Activated naive CD8-positive, alpha-beta T cell treated with anti-CD3 and anti-CD28 coated beads, Interleukin-2, amount 10 ng/mL, durations not matched to agents 7 days and 5 days (primary cell): ENCODE measurements at regions not wholly inside any gene's neighbourhood (a gene's known extent, or its start where the extent isn't known, plus 50 kb on each side); places are given as distances from the start of the nearest gene placed in this dataset. TPM values are rescaled to one million over a fixed set of nuclear protein-coding genes. Genes with fewer than 3 reads are reported as not detected.

Experiments
- ATAC-seq: fragments of 150-1000 bp; cut with Tn5 transposase; one replicate; pipeline ENCODE4 v1.10.0; 2021; ENCODE audit warnings: low read depth, moderate library complexity
- POLR2A ChIA-PET: fragments of 350-600 bp; sonication (Branson Sonifier 250); formaldehyde crosslinking; loops from one replicate; lab custom pipeline; 2021; ENCODE audit warnings: antibody characterized with exemption; lab: Charles Lee
- DNase-seq: peaks from one replicate; pipeline ENCODE4 v3.0.0; 2021
- H3K27ac Mint-ChIP-seq: one replicate; pipeline ENCODE4 v1.8.0; 2022; ENCODE audit warnings: mild to moderate bottlenecking, mixed read lengths
- H3K27me3 Mint-ChIP-seq: one replicate; pipeline ENCODE4 v1.8.0; 2022; ENCODE audit warnings: mild to moderate bottlenecking, moderate library complexity, mixed read lengths
- H3K36me3 Mint-ChIP-seq: one replicate; pipeline ENCODE4 v1.8.0; 2021; ENCODE audit warnings: mild to moderate bottlenecking, mixed read lengths
- H3K4me1 Mint-ChIP-seq: one replicate; pipeline ENCODE4 v1.8.0; 2021; ENCODE audit warnings: mixed read lengths
- H3K4me3 Mint-ChIP-seq: one replicate; pipeline ENCODE4 v1.8.0; 2022; ENCODE audit warnings: mild to moderate bottlenecking, moderate library complexity, mixed read lengths
- H3K9me3 Mint-ChIP-seq: one replicate; pipeline ENCODE4 v1.8.0; 2021; ENCODE audit warnings: mixed read lengths
- microRNA-seq: library from miRNA; unstranded; fragments of <30 nt; microRNA quantifications from one replicate; pipeline ENCODE4 v1.2.0, GENCODE V29; 2022

- no peaks in the 10 kb centered on the region for H3K36me3 Mint-ChIP-seq
- no peaks in the 10 kb centered on the region for H3K4me1 Mint-ChIP-seq
- POLR2A ChIA-PET, result no interaction called here
- no peaks in the 10 kb centered on the region for H3K27me3 Mint-ChIP-seq
- no peak overlapping the region for H3K27ac Mint-ChIP-seq
- DNase-seq, result no peak
- no peak overlapping the region for H3K4me3 Mint-ChIP-seq
- no peak for ATAC-seq
- H3K9me3 Mint-ChIP-seq, result no peaks in the 10 kb centered on the region
Observed at GRCh38 chr4:127578967-127579366, 53.8 kb upstream of the INTU start.

DNA sequence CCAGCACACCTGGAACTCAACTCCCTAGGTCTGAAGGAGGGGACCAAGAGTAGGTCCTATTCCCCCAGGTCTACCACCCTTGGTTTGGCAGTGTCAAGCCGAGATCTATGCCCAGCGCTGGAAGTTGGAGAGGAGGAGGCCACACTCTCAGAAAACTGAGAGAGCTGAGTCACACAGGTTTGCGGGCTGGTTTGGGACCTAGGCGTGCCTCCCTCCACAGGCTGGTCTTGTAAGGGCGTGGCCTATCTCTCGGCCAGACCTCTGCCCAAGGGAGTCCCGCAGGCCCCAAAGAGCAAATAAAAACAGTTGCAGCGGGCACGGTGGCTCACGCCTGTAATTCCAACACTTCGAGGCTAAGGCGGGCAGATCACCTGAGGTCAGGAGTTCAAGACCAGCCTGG is 52.9 kb upstream of the INTU start:
- DNase-seq, result no peak
- Mint-ChIP-seq H3K27ac (no peak overlapping the region), H3K36me3 (no peaks in the 10 kb centered on the region), H3K27me3 (no peaks in the 10 kb centered on the region), H3K4me3 (no peak overlapping the region), H3K9me3 (no peaks in the 10 kb centered on the region), H3K4me1 (no peaks in the 10 kb centered on the region)
- no peak for ATAC-seq
- POLR2A ChIA-PET, result no interaction called here

DNA sequence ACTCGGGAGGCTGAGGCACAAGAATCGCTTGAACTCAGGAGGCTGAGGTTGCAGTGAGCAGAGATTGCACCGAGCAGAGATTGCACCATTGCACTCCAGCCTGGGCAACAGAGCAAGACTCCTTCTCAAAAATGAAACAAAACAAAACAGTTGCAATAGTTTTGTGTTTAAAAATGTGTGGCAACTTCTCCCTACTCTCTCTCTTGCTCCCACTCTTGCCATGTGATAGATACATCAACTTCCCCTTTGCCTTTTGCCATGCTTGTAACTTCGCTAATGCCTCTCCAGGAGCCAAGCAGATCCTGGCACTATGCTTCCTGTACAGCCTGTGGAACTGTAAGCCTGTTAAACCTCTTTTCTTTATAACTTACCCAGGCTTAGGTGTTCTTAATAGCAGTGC is 52.5 kb upstream of the INTU start:
- DNase-seq (no peak), ATAC-seq (no peak)
- H3K27me3 Mint-ChIP-seq, result no peaks in the 10 kb centered on the region
- no peaks in the 10 kb centered on the region for H3K4me1 Mint-ChIP-seq
- H3K36me3 Mint-ChIP-seq, result no peaks in the 10 kb centered on the region
- POLR2A ChIA-PET, result no interaction called here
- H3K9me3 Mint-ChIP-seq, result no peaks in the 10 kb centered on the region
- H3K27ac Mint-ChIP-seq, result no peak overlapping the region
- H3K4me3 Mint-ChIP-seq, result no peak overlapping the region

DNA sequence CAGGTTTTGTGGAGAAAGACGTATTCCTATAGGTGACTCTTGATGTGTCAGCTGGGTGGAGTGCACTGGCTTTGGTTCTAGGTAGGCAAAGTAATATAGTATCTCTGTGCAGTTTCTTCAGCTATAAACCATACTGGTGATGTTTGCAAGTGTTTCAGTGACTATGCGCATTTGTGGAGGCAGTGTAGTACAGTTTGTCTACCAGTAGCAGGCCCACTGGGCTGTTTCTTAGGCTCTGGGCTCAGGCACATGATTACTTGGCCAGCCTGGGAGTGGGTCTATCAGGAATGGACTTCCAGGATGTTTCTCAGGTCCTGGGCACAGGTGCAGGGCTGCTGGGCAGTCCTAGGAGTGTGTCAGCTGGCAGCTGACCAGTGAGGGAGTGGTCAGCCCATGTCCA is 51.9 kb upstream of the INTU start:
- Mint-ChIP-seq H3K36me3 (no peaks in the 10 kb centered on the region), H3K27ac (no peak overlapping the region), H3K4me3 (no peak overlapping the region), H3K9me3 (no peaks in the 10 kb centered on the region), H3K4me1 (no peaks in the 10 kb centered on the region), H3K27me3 (no peaks in the 10 kb centered on the region)
- no peak for ATAC-seq
- DNase-seq, result no peak
- POLR2A ChIA-PET, result no interaction called here

Small RNA genes lying in the stretch of these regions (microRNA-seq; reads per million reads assigned to microRNA genes)
- gene MIR2054, result not detected
